ENCODE measurements at regions not wholly inside any gene's neighbourhood (a gene's known extent, or its start where the extent isn't known, plus 50 kb on each side); places are given as distances from the start of the nearest gene placed in this dataset.

GRCh38 chr21:14694817-14695216, 148.7 kb upstream of the SAMSN1 start:
- peaks cover 16% of the 10 kb centered on the region for H3K9me3 Mint-ChIP-seq (ENCODE audit: unreplicated experiment)
- H3K27me3 Mint-ChIP-seq (ENCODE audit: insufficient read depth, unreplicated experiment): no peaks in the 10 kb centered on the region
- no peak overlapping the region for H3K4me3 Mint-ChIP-seq (ENCODE audit: unreplicated experiment)
- no peaks in the 10 kb centered on the region; the same call in 1 of the 2 replicates for H3K36me3 ChIP-seq (ENCODE audit: control insufficient read depth, insufficient read depth, low read length)
- H3K4me3 ChIP-seq (ENCODE audit: low read depth, low read length): no peak overlapping the region
- ChIA-PET POLR2A (no interaction called here), CTCF (no interaction called here)
- TF ChIP-seq CTCF (IDR thresholded peaks at IDR 0.05; ENCODE audit: insufficient read depth in 1 of 2, low read depth in 1 of 2, low read length in 1 of 2, severe bottlenecking in 1 of 2, unreplicated experiment in 1 of 2): no peak
- no peak for DNase-seq
- no TSS peak for BruUV-seq (replicated peaks)
- H3K27me3 ChIP-seq (replicated peaks; ENCODE audit: control insufficient read depth, insufficient read depth, low read length): no peaks in the 10 kb centered on the region
- peaks cover 17% of the 10 kb centered on the region for H3K4me1 ChIP-seq
- H3K4me1 Mint-ChIP-seq (ENCODE audit: low read depth, unreplicated experiment): peaks cover 9% of the 10 kb centered on the region
- intact Hi-C loops (cut with micrococcal nuclease; ENCODE audit: unreplicated experiment): no loop called here
- peaks cover 11% of the 10 kb centered on the region for H3K9me3 ChIP-seq
- no peak overlapping the region for H3K27ac Mint-ChIP-seq (ENCODE audit: unreplicated experiment)
- peaks cover 9% of the 10 kb centered on the region for H3K36me3 Mint-ChIP-seq (ENCODE audit: insufficient read depth, unreplicated experiment)

DNA sequence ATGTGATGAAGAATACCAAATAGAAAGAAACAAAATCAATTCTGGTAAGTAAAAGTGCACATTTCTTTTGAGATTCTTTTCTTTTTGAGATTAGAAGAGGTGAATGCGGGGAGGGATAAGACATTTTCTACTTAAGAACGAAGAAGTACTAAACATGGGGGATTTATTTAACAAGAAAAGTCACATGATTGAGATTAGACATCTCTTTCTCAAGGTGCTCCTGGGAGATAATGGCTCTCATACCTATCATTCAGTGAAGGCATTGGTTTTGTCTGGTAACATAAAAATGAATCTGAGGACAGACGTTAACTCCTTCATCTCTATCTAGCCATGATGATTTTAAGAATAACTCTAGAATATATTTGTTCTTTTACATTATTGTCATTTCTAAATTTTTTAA, 147.9 kb upstream of the SAMSN1 start:
- ChIA-PET CTCF (no interaction called here), POLR2A (no interaction called here)
- H3K36me3 Mint-ChIP-seq (ENCODE audit: insufficient read depth, unreplicated experiment): peaks cover 2% of the 10 kb centered on the region
- TF ChIP-seq CTCF (IDR thresholded peaks at IDR 0.05; ENCODE audit: insufficient read depth in 1 of 2, low read depth in 1 of 2, low read length in 1 of 2, severe bottlenecking in 1 of 2, unreplicated experiment in 1 of 2): no peak
- H3K4me1 Mint-ChIP-seq (ENCODE audit: low read depth, unreplicated experiment): peaks cover 1% of the 10 kb centered on the region
- H3K9me3 ChIP-seq: peaks cover 11% of the 10 kb centered on the region
- peaks cover 9% of the 10 kb centered on the region for H3K4me1 ChIP-seq
- no peaks in the 10 kb centered on the region for H3K27me3 ChIP-seq (replicated peaks; ENCODE audit: control insufficient read depth, insufficient read depth, low read length)
- BruUV-seq (replicated peaks): no TSS peak
- DNase-seq: no peak
- no peak overlapping the region for H3K27ac Mint-ChIP-seq (ENCODE audit: unreplicated experiment)
- intact Hi-C loops (cut with micrococcal nuclease; ENCODE audit: unreplicated experiment): no loop called here
- no peak overlapping the region for H3K4me3 Mint-ChIP-seq (ENCODE audit: unreplicated experiment)
- no peaks in the 10 kb centered on the region for H3K27me3 Mint-ChIP-seq (ENCODE audit: insufficient read depth, unreplicated experiment)
- peaks cover 13% of the 10 kb centered on the region for H3K9me3 Mint-ChIP-seq (ENCODE audit: unreplicated experiment)
- no peaks in the 10 kb centered on the region; the same call in 1 of the 2 replicates for H3K36me3 ChIP-seq (ENCODE audit: control insufficient read depth, insufficient read depth, low read length)
- H3K4me3 ChIP-seq (ENCODE audit: low read depth, low read length): no peak overlapping the region

DNA sequence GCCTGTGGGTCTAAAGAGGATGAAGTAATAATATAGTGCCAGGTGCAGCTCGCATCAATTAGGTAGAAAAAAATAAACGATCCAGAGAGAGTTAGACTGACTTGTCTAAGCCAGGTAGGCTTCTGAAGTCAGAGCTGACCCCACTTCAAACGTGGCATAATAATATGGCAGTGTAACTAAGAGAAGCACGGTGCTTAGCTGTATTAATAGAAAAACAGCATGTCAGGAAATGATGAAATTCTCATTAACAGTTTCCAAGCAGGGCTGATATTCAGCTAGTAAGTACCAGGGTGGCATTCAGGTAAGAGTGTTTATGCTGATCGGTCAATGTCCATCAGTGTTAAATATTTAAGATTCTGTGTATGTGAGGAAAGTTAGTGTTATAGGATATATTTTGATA, 145.8 kb upstream of the SAMSN1 start:
- intact Hi-C loops (cut with micrococcal nuclease; ENCODE audit: unreplicated experiment): no loop called here
- Mint-ChIP-seq H3K27ac (ENCODE audit: unreplicated experiment) (no peak overlapping the region), H3K4me3 (ENCODE audit: unreplicated experiment) (no peak overlapping the region), H3K9me3 (ENCODE audit: unreplicated experiment) (peaks cover 9% of the 10 kb centered on the region), H3K36me3 (ENCODE audit: insufficient read depth, unreplicated experiment) (no peaks in the 10 kb centered on the region), H3K27me3 (ENCODE audit: insufficient read depth, unreplicated experiment) (no peaks in the 10 kb centered on the region), H3K4me1 (ENCODE audit: low read depth, unreplicated experiment) (no peaks in the 10 kb centered on the region)
- ChIA-PET CTCF (no interaction called here), POLR2A (no interaction called here)
- BruUV-seq (replicated peaks): no TSS peak
- Histone ChIP-seq H3K27me3 (replicated peaks; ENCODE audit: control insufficient read depth, insufficient read depth, low read length) (no peaks in the 10 kb centered on the region), H3K36me3 (ENCODE audit: control insufficient read depth, insufficient read depth, low read length) (no peaks in the 10 kb centered on the region), H3K9me3 (no peaks in the 10 kb centered on the region), H3K4me3 (ENCODE audit: low read depth, low read length) (no peak overlapping the region), H3K4me1 (no peaks in the 10 kb centered on the region)
- DNase-seq: no peak
- TF ChIP-seq CTCF (IDR thresholded peaks at IDR 0.05; ENCODE audit: insufficient read depth in 1 of 2, low read depth in 1 of 2, low read length in 1 of 2, severe bottlenecking in 1 of 2, unreplicated experiment in 1 of 2): no peak

All from Caco-2 (cell line).